G401 (cell line): ENCODE measurements at regions not wholly inside any gene's neighbourhood (a gene's known extent, or its start where the extent isn't known, plus 50 kb on each side); places are given as distances from the start of the nearest gene placed in this dataset.

ENCODE experiments used
- DNase-seq: peaks from one replicate; pipeline ENCODE4 v3.0.0-alpha.2; 2015; ENCODE audit warnings: low spot score
- in situ Hi-C: cut with HindIII; loops from 2 replicates; pipeline ENCODE4 v1.10.0; 2016; ENCODE audit warnings: low sequenced_read_pairs, mixed read lengths

DNA sequence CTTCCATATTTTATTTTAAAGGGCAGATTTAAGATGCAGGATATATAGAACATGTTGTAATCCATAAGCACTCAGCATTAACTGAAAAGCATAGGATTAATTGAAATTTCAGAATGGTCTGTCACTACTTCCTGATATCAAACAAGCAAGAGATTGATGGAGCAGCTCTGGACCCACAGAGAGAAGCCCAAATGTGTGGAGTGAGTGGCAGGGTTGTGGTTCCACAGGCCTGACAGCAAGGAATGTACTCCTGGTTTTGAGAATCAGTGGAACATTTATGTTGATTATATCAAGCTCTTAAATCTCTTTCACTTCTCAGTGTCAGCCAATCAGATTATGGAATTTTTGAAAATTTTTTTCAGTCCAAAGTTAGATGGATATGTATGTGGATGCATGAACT is 267.6 kb upstream of the PRICKLE1 start:
- no peak for DNase-seq
- in situ Hi-C loops, result no loop called here

DNA sequence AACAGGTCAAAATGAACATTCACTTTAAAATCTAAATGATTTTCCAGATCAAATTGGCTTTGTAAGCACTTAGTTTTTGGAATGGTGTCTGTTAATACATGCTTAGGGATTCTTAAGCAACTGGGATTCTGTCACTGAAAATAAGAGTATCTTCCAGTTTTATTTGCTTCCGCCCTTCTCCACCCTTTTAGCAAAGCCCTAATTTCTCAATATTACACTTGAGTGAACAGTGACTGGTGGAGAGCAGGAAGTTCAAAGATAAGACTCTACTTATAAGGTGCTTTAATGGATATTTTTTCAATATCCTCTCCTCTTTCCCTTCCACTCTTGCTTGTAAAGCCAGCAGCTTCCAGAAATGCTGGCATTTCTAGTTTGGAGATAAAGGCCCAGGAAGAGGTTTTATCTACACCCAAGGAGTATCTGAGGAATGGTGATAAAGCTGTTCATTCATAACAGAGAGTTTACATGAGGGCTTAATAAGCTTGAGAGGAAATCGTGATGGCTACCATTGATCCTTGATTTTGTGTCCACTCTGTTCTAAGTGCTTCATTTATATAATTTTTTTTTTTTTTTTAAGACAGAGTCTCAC is 265.9 kb upstream of the PRICKLE1 start:
- in situ Hi-C loops, result no loop called here
- no peak for DNase-seq

DNA sequence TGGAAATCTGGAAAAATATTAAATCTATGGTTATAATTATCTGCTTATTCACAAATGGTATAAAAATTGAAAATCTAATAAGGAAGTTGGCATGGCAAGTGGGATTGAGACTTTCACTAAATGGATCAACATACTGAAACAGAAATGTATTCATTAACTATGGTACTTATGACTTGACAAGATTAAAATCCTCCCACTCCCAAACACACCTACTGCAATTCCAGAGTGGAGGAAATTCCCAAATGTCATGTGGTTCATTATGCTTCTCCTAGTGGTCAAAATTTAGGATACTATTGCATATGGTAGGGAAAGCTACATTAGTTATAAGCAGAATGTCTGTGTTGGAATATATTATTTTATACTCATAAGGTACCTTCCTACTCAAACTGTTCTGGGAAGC is 265.3 kb upstream of the PRICKLE1 start:
- in situ Hi-C loops, result no loop called here
- DNase-seq, result no peak

DNA sequence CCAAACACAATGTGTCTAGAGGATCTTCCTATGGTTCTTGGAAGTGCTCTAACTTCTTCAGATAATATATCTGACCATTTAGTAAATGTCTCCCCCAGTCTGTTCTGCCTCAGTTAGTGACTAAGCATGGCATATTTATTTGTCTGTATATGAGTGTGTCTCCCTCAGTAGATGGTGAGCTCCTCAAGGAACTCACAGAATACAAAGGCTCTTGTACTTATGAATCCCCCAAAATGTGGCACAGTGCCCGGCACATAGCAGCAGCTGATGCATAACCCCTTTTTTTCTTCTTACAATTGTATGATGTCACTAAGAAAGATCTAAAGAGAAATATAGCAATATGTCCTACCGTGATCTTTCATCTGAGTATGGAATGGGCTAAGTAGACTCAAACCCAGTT is 264.7 kb upstream of the PRICKLE1 start:
- DNase-seq, result no peak
- in situ Hi-C loops, result no loop called here

DNA sequence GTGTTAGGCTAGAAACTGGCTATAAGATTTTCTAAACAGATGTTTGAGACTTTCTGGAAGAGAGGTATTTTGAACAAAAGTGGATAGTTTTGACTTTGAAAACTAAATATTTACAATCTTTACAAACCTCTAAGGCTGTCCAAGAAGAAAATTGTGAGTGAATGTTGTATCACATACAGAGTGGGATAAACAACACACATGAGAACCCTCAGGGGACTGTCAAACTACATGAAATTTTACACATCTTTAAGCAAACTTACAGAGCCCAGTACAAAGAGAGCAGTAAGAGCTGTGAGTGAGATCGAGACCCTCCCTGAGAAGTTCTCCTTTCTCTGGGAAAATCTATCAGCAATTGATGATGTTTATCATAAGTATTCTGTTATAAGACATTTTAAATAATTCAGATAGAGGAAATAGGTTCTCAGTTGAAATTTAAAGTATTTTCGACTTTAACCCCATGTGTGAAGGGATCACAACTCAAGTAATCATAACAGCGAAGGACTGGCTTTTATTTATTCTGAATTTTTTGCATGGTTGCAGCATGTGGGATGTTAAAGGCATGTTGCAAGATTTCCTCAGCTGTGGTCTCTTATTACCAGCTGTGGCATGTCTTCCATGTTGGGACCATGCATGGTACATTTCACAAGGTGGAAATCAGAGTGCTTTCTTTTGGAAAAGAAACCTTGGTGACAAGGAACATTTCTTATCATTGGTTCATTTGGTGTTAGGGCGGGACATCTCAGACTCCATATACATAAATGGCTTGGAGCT is 264.0 kb upstream of the PRICKLE1 start:
- in situ Hi-C loops, result no loop called here
- no peak for DNase-seq

DNA sequence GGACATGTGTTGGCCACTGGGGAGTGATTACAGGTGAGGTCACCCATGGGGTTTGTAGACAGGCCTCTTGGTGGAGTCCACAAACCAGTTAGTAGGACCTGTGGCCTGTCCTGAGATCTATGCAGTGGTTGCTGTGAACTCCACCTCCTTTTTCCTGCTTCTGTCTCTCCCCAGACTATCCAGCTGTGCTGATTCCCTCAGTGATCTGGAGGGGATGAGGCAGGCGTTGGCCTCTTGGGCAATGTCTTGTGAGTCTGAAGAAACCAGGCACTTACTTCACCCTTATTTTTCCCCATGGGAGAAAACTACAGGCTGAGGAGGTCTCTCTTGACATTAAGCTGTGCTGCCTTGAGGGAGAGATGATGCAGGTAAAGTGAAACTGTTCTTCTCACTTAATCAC is 257.2 kb upstream of the PRICKLE1 start:
- in situ Hi-C loops, result no loop called here
- no peak for DNase-seq

DNA sequence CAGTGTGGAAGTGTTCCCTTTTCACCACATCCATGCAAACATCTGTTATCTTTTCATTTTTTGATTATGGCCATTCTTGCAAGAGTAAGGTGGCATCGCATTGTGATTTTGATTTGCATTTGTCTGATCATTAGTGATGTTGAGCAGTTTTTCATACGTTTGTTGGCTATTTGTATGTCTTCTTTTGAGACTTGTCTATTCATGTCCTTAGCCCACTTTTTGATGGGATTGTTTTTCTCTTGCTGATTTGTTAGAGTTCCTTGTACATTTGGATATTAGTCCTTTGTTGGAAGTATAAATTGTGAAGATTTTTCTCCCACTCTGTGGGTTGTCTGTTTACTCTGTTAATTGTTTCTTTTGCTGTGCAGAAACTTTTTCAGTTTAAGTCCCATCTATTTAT is 244.5 kb upstream of the PRICKLE1 start:
- no peak for DNase-seq
- in situ Hi-C loops, result no loop called here

DNA sequence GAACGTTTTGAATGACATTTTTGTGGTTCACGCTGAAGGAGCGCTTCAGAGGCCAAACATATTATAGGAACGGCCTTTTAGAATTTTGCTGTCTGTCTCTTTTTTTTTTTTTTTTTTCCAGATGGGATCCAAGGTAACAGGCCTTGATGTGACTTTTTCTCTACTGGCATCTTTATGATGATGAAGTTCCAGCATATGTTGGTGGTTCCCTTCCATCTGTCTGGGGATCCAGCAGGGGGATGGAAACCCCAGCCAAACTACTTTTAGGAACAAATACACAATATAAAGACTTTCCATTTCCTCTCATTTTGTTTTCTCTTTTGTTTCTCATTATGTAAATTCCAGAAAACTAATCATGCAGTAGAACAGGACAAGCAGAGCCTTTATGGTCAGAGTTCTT is 239.3 kb upstream of the PRICKLE1 start:
- no peak for DNase-seq
- in situ Hi-C loops, result no loop called here

DNA sequence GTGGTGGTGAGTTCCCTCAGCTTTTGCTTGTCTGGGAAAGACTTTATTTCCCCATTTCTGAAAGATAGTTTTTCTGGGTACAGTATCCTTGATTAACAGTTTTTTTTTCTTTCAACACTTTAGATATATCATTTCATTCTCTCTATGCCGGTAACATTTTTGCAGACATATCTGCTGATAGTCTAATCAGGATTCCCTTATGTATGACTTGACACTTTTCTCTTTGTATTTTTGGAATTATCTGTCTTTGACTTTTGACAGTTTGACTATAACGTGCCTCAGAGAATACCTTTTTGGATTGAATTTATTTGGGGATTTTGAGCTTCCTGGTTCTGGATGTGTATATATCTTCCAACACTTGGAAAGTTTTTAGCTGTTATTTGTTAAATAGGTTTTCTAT is 234.8 kb upstream of the PRICKLE1 start:
- in situ Hi-C loops, result no loop called here
- no peak for DNase-seq

DNA sequence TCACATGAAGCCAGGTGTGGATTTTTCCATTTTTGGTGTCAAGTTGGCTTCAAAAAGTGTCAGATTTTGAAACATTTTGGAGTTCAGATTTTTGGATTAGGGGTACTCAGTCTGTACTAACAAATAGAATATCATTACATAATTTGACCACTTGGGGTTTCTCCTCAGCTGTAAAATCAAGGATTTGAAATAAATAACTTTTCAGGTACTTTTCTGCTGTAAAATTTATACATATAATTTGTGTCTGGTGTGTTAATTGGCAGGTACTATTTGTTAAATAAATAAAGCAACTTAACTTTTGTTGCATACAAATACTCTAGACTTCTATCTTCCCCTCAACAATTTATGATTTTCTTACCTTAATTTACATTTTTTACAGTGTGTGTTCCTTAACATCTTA is 234.1 kb upstream of the PRICKLE1 start:
- in situ Hi-C loops, result no loop called here
- no peak for DNase-seq

DNA sequence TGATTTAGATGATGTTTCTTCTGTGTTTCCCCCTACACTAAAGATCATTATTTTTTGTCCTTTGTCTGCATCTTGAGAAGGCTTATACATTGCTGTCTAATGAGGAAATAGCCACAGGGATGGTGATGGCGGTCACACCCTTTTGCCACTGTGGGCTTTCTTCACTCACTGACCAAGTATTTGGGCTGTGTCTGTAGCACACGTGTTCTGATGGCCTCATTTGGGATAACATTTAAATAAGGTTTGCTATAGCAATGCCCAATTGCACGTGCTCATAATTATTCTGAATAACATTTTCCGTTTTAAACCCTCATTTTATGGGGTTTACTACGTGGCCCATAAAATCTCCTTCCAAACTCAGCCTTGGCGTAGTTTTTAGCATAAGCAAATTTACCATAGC is 230.3 kb upstream of the PRICKLE1 start:
- in situ Hi-C loops, result no loop called here
- DNase-seq, result no peak

DNA sequence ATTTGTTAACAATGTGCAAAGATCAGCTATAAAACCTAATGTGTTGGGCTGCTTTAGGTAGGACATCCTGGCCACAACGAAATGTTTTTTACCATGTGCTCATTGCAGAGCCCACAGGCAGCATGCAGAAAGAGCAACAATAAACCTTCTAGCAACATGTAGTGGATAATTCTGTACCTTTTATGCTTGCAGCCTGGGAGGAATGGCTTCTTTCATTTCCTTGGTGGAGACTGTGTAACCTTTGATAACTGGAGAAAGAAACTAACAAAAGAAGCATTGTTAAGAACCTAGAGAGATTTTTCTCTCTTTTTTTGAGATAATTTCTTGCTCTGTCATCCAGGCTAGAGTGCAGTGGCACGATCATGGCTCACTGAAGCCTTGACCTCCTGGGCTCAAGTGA is 225.5 kb upstream of the PRICKLE1 start:
- in situ Hi-C loops, result no loop called here
- no peak for DNase-seq

DNA sequence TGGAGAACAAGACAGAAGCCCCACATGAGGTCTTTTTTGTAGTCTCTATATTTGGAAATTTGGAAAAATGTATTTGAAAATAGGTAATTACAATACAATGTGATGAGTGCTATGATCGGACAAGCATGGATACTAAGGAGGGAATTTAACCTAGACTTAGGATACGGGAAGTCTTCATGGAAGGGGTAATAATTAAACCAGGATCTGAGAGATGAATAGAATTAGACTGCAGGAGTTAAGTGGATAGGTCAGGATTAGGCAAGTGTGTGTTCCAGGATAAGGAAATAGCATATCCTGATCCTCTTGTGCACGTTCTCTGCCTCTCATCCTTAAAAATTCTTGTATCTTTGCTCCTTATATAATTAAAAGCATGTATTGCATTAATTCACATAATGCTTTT is 223.3 kb upstream of the PRICKLE1 start:
- no peak for DNase-seq
- in situ Hi-C loops, result no loop called here

DNA sequence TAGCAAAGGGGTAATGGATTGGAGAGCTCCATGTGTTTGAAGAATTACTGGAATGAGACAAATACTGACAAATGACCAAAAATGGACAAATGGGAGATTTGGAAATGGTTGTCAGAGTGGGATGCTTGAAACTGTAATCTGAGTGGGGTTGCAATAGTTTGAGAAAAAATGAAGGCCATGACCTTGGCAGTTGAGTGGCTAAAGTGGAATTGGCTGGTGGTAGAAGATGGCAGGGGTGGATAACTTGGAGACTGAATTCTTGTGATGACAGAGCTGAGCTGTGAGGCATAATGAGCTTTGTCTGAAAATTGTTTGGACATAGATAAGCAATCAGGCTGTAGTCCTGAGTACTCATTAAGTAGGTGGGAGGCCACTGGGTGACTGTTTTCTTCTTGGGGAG is 222.5 kb upstream of the PRICKLE1 start:
- in situ Hi-C loops, result no loop called here

DNA sequence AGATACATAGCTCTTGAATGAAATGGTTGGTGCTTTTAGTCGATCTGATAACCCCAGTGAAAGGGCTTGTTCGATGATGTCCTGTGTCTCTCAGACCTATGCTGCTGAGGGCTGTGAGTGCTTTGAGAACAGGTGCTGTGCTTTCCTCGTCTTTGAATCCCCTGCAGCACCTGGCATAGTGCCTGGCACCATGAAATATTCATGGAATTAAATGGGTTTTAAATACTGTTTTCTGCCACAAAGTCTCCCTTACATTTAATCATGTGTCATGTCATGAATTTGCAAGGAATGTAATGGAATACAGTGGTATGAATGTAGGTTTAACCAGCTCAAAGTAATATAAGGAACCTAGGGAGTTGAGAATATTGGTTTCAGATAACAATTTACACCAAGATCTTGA is 220.5 kb upstream of the PRICKLE1 start:
- in situ Hi-C loops, result no loop called here
- DNase-seq, result peak; percentile 4

More for the DNA sequence above, 222.5 kb upstream of the PRICKLE1 start:
- DNase-seq, result no peak

DNA sequence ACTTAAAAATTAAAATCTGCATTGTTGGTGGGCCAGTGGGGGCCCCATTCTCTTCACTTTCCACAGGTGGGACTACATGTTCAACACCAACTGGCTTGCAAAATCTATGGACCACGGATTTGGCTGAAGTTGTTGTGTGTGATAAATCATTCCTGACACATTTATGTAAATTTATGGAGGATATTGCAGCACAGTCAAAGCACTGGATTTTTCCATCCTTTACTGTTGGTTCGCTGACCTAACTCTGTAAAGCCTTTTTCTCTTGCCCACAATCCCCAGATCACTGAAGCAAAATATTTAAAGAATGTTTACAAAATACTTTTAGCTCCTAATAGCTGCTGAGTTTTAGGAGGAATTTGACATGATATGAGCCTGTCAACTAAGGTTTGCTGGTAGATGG is 219.7 kb upstream of the PRICKLE1 start:
- in situ Hi-C loops, result loop anchor here (5.0 kb wide), 1 partner anchor 77 kb away; no protein-coding TSS in a partner anchor
- DNase-seq, result no peak

DNA sequence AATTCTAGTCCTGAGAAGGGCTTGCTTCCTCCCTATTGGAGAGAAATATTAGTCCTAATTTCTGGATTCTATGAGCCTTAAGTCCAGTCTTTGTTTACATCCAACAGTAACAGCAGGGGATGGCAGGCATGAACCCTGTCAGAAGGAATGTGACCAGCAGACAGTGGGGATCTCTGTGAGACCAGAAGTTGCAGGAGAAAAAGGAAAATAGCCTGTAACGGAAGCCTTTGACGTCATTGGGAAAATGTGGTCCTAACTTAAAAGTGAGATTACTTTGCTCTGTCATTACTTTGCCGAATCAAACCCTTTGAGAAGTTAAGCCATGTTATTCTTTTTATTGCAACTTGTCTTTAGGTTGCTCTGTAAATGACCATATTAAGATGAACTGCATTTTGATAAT is 218.2 kb upstream of the PRICKLE1 start:
- in situ Hi-C loops, result loop anchor here (5.0 kb wide), 1 partner anchor 75 kb away; no protein-coding TSS in a partner anchor
- DNase-seq, result no peak

DNA sequence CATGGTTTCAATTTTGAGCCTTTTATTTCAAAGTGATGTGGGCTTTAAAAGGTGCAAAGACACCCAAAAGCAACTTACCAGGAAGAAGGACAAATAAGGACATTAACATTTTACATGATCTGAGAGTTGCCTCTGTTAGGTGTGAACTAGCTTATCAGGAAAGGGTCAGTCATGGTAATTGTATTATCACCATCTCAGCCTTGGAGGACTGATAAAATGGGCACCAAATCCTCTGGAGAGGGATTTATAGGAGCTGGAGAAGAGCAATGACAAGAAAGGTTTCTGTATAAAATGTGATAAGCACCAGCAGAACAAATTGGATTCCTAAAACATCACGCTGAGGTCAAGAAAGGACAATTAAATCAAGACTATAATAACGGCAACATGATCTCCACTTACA is 217.7 kb upstream of the PRICKLE1 start:
- DNase-seq, result no peak
- in situ Hi-C loops, result loop anchor here (5.0 kb wide), 1 partner anchor 75 kb away; no protein-coding TSS in a partner anchor

DNA sequence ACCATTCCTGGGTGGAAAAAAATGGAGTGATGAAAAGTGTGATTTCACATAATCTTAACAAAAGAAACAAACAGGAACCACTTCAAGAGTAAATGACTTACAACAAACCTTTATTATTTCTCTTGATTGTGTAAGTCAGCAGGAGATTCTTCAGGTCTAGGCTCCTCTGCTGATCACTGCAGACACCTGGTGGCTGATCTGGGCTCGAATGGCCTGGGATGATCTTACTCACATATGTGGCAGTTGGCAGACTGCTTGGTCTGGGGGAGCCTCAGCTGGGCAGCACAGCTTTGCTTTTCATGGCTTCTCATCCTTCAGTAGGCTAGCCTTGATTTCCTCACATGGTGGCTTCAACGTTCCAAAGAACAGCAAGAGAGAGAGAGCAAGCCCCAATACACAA is 215.4 kb upstream of the PRICKLE1 start:
- in situ Hi-C loops, result loop anchor here (5.0 kb wide), 1 partner anchor 73 kb away; no protein-coding TSS in a partner anchor
- no peak for DNase-seq

DNA sequence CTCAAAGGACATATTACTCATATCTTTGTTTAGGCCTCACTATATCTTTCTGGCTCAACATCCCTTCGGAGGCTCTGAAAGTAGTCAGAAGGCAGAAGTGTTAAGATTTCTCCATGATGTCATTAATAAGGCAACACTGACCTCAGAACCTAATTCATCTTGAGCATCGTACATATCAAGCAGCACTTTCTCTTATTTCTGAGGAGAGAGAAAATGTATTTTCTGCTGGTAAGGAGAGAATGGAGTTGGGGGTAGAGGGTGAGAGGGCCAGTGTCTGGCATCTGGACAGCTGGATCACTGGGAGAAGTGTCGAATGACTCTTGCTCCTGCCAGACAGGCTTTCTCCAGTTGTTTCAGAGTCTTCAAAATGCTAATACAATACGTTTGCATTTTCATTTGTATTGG is 213.2 kb upstream of the PRICKLE1 start:
- DNase-seq, result no peak
- in situ Hi-C loops, result no loop called here

DNA sequence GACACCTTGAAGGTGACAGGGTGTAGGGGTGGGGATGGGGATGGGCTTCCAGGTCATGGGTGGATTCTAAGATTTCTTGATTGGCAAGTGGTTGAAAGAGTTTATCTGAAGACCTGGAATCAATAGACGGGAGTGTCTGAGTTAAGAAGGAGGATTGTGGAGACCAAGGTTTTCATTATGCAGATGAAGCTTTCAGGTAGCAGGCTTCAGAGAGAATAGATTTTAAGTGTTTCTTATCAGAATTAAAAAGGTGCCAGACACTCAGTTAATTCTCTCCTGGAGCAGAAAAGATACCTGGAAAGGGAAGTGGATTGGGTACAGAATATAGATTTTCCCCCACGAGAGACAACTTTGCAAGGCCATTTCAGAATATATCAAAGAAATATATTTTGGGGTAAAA is 211.7 kb upstream of the PRICKLE1 start:
- DNase-seq, result no peak
- in situ Hi-C loops, result no loop called here
